Endodermal cell (in vitro differentiated cells): ENCODE measurements at regions not wholly inside any gene's neighbourhood (a gene's known extent, or its start where the extent isn't known, plus 50 kb on each side); places are given as distances from the start of the nearest gene placed in this dataset.

Experiments used
- DNase-seq: peaks from one replicate; pipeline ENCODE4 v3.0.0-alpha.2; 2017
- H3K27ac ChIP-seq: 2 replicates; pipeline ENCODE4 v1.5.1; 2013; ENCODE audit warnings: mild to moderate bottlenecking, low read depth, low read length, moderate library complexity
- H3K27me3 ChIP-seq: 2 replicates; pipeline ENCODE4 v1.6.1; 2013; ENCODE audit warnings: mild to moderate bottlenecking, low read length, moderate library complexity; ENCODE audit not compliant: insufficient read depth, control insufficient read depth, poor library complexity, severe bottlenecking
- H3K36me3 ChIP-seq: 2 replicates; pipeline ENCODE4 v1.7.0; 2013; ENCODE audit warnings: mild to moderate bottlenecking, low read length, moderate library complexity; ENCODE audit not compliant: control insufficient read depth, insufficient read depth
- H3K4me1 ChIP-seq: one replicate; pipeline ENCODE4 v1.7.0; 2013; ENCODE audit warnings: low read length; ENCODE audit not compliant: control insufficient read depth, insufficient read depth
- H3K4me3 ChIP-seq: 2 replicates; pipeline ENCODE4 v1.5.1; 2013; ENCODE audit warnings: mild to moderate bottlenecking, low read length, moderate library complexity
- H3K9ac ChIP-seq: 2 replicates; pipeline ENCODE4 v1.6.1; 2013; ENCODE audit warnings: mild to moderate bottlenecking, low read length, moderate library complexity; ENCODE audit not compliant: poor library complexity, severe bottlenecking; ENCODE audit errors: extremely low read depth
- H3K9me3 ChIP-seq: 2 replicates; pipeline ENCODE4 v1.6.1; 2013; ENCODE audit warnings: mild to moderate bottlenecking, low read length, moderate library complexity; ENCODE audit not compliant: control insufficient read depth
- H3K27ac Mint-ChIP-seq: 2 replicates; pipeline ENCODE4 v1.8.0; 2020; ENCODE audit warnings: mixed read lengths
- H3K27me3 Mint-ChIP-seq: 2 replicates; pipeline ENCODE4 v1.8.0; 2021; ENCODE audit warnings: mild to moderate bottlenecking, mixed read lengths; ENCODE audit not compliant: insufficient read depth
- H3K36me3 Mint-ChIP-seq: 2 replicates; pipeline ENCODE4 v1.8.0; 2020; ENCODE audit warnings: low read depth, mixed read lengths
- H3K4me1 Mint-ChIP-seq: 2 replicates; pipeline ENCODE4 v1.8.0; 2020; ENCODE audit warnings: mixed read lengths
- H3K4me3 Mint-ChIP-seq: 2 replicates; pipeline ENCODE4 v1.8.0; 2020; ENCODE audit warnings: mild to moderate bottlenecking, moderate library complexity, mixed read lengths
- H3K9me3 Mint-ChIP-seq: 2 replicates; pipeline ENCODE4 v1.8.0; 2020; ENCODE audit warnings: mild to moderate bottlenecking, mixed read lengths
- WGBS, 2 experiments: methylation state at CpG; one replicate each; pipeline versions ENCODE4 v1.1.5 to v1.1.7; 2013; ENCODE audit warnings: missing lambda C conversion rate in 2 of 2, mixed read lengths in 1 of 2; ENCODE audit not compliant: insufficient coverage in 1 of 2, insufficient read length in 1 of 2; 5-methylcytosine and 5-hydroxymethylcytosine counted together
- TF ChIP-seq, protein P1 (sequence below): fragments of 200-600 bp; sonication (generic); conservative IDR thresholded peaks from 2 replicates; pipeline ENCODE4 v1.5.0; 2021; ENCODE audit warnings: antibody characterized with exemption, mild to moderate bottlenecking

DNA sequence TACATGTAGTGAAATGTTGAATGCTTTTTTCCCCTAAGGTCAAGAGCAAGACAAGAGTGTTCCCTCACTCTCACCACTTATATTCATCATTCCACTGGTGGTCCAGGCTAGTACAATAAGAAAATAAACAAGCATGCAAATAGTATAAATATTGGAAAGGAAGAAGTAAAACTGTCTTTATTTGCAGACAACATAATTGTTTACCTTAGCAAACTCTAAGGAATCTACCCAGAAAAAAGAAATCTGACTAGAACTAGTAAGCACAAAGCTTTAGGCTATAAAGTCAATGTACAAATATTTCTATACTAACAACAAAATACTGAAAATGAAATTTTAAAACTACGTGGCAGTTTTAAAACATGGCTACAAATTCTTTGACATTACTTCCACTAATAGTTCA lies 101.7 kb downstream of the CYB561 start:
- WGBS, 2 experiments = 82 to 88% methylated on average over 1 of the region's 1 CpG
- H3K9me3 ChIP-seq = no peaks in the 10 kb centered on the region
- H3K4me3 ChIP-seq = no peak overlapping the region
- no peak overlapping the region for H3K27ac Mint-ChIP-seq
- H3K9me3 Mint-ChIP-seq = no peaks in the 10 kb centered on the region
- no peak overlapping the region for H3K9ac ChIP-seq
- DNase-seq = no peak
- H3K36me3 Mint-ChIP-seq = peaks cover 5% of the 10 kb centered on the region
- H3K4me1 ChIP-seq = peaks cover 6% of the 10 kb centered on the region
- H3K4me3 Mint-ChIP-seq = no peak overlapping the region
- H3K27me3 Mint-ChIP-seq = no peaks in the 10 kb centered on the region
- no peaks in the 10 kb centered on the region for H3K36me3 ChIP-seq
- no peaks in the 10 kb centered on the region for H3K27me3 ChIP-seq
- TF ChIP-seq, protein P1, sequence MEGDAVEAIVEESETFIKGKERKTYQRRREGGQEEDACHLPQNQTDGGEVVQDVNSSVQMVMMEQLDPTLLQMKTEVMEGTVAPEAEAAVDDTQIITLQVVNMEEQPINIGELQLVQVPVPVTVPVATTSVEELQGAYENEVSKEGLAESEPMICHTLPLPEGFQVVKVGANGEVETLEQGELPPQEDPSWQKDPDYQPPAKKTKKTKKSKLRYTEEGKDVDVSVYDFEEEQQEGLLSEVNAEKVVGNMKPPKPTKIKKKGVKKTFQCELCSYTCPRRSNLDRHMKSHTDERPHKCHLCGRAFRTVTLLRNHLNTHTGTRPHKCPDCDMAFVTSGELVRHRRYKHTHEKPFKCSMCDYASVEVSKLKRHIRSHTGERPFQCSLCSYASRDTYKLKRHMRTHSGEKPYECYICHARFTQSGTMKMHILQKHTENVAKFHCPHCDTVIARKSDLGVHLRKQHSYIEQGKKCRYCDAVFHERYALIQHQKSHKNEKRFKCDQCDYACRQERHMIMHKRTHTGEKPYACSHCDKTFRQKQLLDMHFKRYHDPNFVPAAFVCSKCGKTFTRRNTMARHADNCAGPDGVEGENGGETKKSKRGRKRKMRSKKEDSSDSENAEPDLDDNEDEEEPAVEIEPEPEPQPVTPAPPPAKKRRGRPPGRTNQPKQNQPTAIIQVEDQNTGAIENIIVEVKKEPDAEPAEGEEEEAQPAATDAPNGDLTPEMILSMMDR = no peak
- no peak overlapping the region for H3K27ac ChIP-seq
- H3K4me1 Mint-ChIP-seq = peaks cover 4% of the 10 kb centered on the region

DNA sequence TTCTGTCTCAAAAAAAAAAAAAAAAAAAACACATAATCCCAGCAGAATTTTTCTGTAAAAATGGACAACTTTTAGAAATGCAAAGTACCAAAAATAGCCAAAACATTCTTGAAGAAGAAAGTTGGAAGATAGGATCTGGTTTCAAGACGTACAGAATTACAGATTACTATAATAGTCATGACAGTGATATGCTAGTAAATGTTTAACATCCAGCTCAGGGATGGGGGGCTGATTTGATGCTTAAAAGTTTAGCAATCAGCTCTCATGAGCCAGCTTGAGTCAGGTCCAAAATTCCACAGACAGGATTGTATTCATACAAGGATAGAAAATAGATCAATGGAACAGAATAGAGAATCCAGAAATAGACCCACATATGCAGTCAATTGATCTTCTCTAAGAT lies 100.5 kb downstream of the CYB561 start:
- H3K4me3 Mint-ChIP-seq = no peak overlapping the region
- WGBS, 2 experiments = 88% methylated on average over 1 of the region's 1 CpG; no CpG with 5 or more reads in 1 of the 2 experiments

DNA sequence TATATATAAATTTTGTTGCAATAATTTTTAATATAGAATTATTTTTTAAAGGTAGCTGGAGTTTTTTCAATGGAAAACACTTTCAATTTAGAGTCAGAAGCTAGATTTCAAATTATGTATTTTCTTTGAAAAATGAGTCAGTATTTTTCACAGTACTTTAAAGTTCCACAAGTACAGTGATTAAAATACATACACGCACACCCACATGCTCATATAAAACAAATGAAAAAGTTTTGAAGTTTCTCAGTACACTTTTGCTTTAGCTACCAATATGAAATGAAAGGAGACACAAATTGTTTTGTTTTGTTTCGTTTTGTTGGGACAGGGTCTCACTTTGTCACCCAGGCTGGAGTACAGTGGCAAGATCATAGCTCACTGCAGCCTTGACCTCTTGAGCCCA lies 98.6 kb downstream of the CYB561 start:
- Histone ChIP-seq H3K4me1 (no peaks in the 10 kb centered on the region), H3K27ac (no peak overlapping the region), H3K27me3 (no peaks in the 10 kb centered on the region), H3K9me3 (no peaks in the 10 kb centered on the region), H3K36me3 (no peaks in the 10 kb centered on the region), H3K9ac (no peak overlapping the region), H3K4me3 (no peak overlapping the region)
- Mint-ChIP-seq H3K27me3 (no peaks in the 10 kb centered on the region), H3K4me1 (no peaks in the 10 kb centered on the region), H3K27ac (no peak overlapping the region), H3K9me3 (no peaks in the 10 kb centered on the region), H3K4me3 (no peak overlapping the region), H3K36me3 (peaks cover 3% of the 10 kb centered on the region)
- 86 to 88% methylated on average over 1 to 2 of the region's 2 CpGs for WGBS, 2 experiments
- no peak for DNase-seq
- TF ChIP-seq, protein P1 = no peak

More for the DNA sequence above, 100.5 kb downstream of the CYB561 start:
- no peaks in the 10 kb centered on the region for H3K4me1 Mint-ChIP-seq
- Histone ChIP-seq H3K4me3 (no peak overlapping the region), H3K27ac (no peak overlapping the region), H3K9ac (no peak overlapping the region), H3K27me3 (no peaks in the 10 kb centered on the region), H3K4me1 (no peaks in the 10 kb centered on the region), H3K9me3 (no peaks in the 10 kb centered on the region), H3K36me3 (no peaks in the 10 kb centered on the region)
- H3K27me3 Mint-ChIP-seq = no peaks in the 10 kb centered on the region
- DNase-seq = no peak
- H3K9me3 Mint-ChIP-seq = no peaks in the 10 kb centered on the region
- TF ChIP-seq, protein P1 = no peak
- H3K36me3 Mint-ChIP-seq = peaks cover 5% of the 10 kb centered on the region
- no peak overlapping the region for H3K27ac Mint-ChIP-seq
